LNCaP clone FGC (cell line): ENCODE measurements at regions not wholly inside any gene's neighbourhood (a gene's known extent, or its start where the extent isn't known, plus 50 kb on each side); places are given as distances from the start of the nearest gene placed in this dataset.

Experiments
- DNase-seq: peaks from one replicate; pipeline ENCODE4 v3.0.0-alpha.2; 2011; ENCODE audit warnings: low read depth
- H3K4me3 ChIP-seq: 2 replicates; pipeline ENCODE4 v1.5.1; 2011; ENCODE audit warnings: mild to moderate bottlenecking, low read depth, low read length, control low read depth
- TF ChIP-seq, protein P1 (sequence below): IDR thresholded peaks from 2 replicates; pipeline ENCODE4 v1.5.1; 2012; ENCODE audit warnings: mild to moderate bottlenecking; ENCODE audit not compliant: control insufficient read depth, insufficient read depth; ENCODE audit errors: extremely low read depth

DNA sequence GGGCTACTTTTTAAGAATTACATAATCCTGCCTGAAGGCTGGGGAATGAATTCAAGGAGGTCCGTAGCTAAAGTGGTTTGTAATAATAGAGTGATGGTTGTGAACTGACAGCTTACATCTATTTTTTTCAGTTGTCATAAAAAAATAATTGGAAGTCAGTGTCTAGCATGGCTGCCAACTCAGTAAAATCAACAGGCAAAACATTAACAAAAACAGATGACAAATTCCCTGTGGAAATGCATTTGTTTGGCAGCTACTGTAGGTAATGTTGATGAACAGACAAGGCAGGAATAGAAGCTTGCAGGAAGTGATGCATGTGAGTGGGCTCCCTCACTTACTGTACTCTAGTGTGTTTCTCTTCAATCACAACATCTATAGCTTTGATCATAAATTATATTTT lies 766.0 kb upstream of the POT1 start:
- no peak for DNase-seq
- no peak overlapping the region for H3K4me3 ChIP-seq
- TF ChIP-seq, protein P1, sequence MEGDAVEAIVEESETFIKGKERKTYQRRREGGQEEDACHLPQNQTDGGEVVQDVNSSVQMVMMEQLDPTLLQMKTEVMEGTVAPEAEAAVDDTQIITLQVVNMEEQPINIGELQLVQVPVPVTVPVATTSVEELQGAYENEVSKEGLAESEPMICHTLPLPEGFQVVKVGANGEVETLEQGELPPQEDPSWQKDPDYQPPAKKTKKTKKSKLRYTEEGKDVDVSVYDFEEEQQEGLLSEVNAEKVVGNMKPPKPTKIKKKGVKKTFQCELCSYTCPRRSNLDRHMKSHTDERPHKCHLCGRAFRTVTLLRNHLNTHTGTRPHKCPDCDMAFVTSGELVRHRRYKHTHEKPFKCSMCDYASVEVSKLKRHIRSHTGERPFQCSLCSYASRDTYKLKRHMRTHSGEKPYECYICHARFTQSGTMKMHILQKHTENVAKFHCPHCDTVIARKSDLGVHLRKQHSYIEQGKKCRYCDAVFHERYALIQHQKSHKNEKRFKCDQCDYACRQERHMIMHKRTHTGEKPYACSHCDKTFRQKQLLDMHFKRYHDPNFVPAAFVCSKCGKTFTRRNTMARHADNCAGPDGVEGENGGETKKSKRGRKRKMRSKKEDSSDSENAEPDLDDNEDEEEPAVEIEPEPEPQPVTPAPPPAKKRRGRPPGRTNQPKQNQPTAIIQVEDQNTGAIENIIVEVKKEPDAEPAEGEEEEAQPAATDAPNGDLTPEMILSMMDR, result no peak

DNA sequence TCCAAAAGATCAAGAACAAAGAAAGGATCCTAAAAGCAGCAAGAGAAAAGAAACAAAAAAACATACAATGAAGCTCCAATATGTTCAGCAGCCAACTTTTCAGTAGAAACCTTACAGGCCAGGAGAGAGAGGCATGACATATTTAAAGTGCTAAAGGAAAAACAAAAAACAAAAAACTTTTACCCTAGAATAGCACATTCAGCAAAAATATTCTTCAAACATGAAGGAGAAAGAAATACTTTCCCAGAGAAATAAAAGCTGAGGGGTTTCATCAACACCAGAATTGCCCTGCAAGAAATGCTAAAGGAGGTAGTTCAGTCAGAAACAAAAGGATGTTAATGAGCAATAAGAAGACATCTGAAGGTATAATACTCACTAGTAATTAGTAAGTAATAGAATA lies 753.5 kb upstream of the POT1 start:
- TF ChIP-seq, protein P1, result no peak
- H3K4me3 ChIP-seq, result no peak overlapping the region
- DNase-seq, result no peak

DNA sequence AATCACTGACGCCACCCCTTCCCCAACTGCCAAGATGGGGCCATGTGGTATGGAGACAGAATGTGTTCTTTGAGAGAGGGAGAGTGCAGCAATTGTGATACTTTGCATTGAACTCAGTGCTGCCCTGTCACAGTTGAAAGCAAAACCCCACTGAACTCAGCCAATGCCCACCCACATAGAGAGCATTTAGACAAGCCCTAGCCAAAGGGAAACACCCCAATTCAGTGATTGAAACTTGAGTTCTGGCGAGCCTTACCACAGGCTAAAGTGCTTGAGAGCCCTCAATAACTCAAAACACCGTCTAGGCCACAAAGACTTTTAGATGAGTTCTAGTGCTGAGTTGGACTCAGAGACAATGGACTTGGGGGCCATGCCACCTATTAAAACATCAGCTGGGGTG lies 751.9 kb upstream of the POT1 start:
- TF ChIP-seq, protein P1, result no peak
- DNase-seq, result no peak
- no peak overlapping the region for H3K4me3 ChIP-seq

DNA sequence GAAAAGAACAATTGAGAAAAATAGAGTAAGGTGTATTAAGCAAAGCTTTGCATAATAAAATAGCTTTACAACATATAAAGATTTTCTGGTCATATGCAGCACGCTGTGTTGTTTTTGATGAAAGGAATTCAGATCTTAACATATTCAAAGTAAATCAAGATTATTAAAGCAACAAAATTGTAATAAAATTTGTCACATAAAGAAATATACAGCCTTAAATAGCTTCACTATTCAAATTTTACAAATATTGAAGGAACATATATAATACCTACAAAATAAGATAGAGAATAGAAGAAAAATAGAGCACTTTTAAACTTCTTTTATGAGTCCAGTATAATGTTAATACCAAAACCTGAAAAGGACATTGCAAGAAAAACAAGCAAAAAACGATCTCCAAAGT lies 749.1 kb upstream of the POT1 start:
- TF ChIP-seq, protein P1, result no peak
- H3K4me3 ChIP-seq, result no peak overlapping the region
- DNase-seq, result no peak

DNA sequence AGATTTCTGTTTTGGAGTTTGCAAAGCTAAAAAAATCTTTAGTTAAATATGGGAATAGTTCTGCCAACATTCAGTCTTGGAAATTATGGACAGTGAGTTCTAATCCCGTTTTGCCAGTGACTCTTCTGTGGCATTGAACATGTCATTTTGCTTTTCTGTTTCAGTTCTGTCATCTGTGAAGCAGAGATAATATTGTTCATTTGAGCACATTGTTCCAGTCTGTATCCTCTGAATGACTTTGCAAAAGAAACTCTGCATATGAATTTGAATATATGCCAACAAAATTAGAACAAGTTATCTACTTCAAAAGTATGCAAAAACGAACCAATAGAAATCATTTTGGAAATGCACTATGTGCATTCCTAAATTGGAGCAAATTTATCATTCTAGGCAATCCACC lies 746.0 kb upstream of the POT1 start:
- H3K4me3 ChIP-seq, result no peak overlapping the region
- TF ChIP-seq, protein P1, result no peak
- no peak for DNase-seq

DNA sequence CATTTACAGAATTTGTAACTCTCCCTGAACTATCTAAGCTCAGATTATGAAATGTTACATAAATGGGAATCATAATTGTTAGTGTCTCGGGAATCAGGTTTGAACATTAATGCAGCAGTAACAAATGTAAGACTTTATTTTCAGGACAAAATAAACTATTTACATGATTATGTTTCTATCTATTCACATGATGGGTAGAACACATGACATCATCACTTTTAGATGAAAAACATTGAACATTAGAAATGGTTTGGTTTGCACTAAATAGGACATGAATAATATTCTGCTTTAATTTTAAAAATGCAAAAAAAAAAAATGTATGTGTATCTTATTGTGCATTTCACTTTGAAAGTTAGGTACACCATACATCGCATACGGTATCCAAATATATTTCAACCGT lies 745.5 kb upstream of the POT1 start:
- H3K4me3 ChIP-seq, result no peak overlapping the region
- TF ChIP-seq, protein P1, result no peak
- DNase-seq, result no peak

DNA sequence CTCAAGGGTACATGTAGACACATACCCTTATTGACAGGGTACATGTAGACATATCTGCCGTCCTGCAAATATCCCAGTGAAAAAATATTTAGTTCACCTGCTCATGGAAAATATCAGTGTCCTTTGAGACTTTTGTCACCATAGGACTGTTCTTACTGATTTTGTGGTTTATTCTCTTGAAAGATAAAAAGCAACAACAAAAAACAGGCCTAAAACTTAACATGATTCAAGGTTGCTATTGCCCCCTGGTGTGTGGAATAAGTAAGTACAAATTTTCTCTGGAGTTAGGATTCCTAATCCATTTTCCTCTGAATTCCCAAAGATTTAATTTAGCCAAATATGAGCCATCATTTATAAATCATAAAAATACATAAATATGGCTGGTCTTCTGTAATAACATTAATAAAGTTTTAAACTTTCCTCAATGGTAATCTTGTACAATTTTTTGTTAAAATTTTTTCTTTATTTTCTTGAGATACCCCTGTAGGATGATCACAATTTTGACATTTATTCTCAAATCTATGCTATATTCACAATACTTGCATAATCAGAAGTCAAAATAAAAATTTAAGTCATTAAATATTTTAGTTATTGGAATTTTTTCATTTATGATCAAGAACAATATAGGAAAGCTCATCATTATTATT lies 741.4 kb upstream of the POT1 start:
- H3K4me3 ChIP-seq, result no peak overlapping the region
- TF ChIP-seq, protein P1, result peak; percentile 60
- no peak for DNase-seq
